IPS-NIHi11 (cell line): ENCODE measurements at regions not wholly inside any gene's neighbourhood (a gene's known extent, or its start where the extent isn't known, plus 50 kb on each side); places are given as distances from the start of the nearest gene placed in this dataset.
"Not testable (repeated sequence)": the region's sequence is repeated elsewhere in the genome, so short reads cannot be mapped to it uniquely, and the experiment has no call there.

ENCODE experiments used
- DNase-seq: peaks from one replicate; pipeline ENCODE4 v3.0.0; 2012; ENCODE audit warnings: mixed read lengths, low spot score

DNA sequence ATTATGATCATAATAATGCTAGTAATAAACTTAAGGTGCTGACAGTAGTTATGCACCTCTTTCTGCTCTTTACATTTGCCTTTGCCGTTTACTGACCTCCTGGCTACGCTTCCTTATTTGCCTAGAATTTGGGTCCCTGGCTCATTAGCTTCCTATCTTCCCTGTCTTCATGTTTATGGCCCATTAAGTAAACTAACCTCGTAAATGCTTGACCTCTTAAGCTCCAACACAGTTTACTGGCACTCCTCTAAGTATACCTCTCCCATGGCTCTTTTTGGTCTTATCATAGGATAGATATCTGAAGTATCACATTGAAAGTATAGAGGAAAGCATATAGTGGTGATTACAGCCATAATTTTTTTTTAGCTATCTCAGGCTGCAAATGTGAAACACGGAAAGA lies 657.3 kb upstream of the SLC39A10 start:
- DNase-seq: no peak

DNA sequence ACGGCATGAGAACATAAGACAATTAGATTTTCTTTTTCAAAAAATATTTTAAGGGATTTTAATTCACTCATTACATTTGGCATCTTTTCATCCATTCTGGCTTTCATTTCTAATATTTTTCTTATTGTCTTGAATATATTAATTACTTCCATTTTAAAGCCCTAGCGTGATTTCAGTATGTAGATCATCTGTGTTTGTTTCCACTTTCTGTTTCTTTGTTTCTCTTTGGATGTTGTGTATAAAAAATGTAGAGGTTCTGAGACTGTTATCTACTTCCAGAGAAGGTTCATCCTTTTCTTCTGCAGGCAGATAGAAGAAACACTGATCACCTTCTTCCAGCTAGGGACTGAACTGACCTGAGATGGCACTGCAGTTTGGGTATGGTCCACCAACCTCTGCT lies 664.4 kb upstream of the SLC39A10 start:
- DNase-seq: no peak

DNA sequence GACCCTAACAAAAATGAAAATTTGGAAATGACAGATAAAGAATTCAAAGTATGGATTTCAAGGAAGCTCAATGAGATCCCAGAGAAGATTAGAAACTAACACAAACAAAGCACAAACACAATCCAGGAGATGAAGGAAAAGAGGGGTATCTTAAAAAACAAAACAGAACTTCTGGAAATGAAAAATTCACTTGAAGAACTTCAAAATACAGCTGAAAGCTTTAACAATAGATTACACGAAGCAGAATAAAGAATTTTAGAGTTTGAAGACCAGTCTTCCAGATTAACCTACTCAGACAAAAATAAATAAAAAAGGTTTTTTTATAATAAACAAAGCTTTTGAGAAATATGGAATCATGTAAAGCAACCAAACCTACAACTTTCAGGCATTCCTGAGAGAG lies 671.8 kb upstream of the SLC39A10 start:
- no peak for DNase-seq

DNA sequence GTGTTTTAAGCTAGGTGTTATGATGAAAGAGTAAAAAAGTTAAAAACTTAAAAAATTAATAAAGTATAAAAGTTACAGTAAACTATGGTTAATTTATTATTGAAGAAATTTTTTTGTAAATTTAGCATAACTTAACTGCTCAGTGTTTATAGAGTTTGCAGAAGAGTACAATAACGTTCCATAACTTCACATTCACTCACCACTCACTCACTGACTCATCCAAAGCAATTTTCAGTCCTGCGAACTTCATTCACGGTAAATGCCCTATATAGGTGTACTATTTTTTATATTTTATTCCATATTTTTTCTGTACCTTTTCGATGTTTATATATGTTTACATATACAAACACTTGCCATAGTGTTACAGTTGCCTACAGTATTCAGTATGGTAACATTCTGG lies 694.8 kb upstream of the SLC39A10 start:
- DNase-seq: no peak

DNA sequence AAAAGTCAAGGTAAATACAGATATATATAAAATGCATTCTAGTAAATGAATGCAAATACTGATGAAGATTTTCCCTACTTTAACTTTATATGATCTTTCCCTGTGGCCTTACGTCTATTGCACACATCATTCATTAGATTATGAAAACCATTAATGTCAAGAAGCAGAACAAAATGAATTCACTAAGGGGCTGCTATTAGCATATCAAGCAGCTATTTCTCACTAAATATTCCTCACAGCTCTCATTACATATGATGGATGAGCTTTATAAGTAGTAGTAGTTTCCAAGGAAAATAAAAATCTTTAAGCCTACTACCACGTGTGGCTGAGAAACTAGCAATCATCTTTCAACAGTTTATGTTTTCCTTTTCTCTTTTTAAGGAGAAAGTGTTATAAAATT lies 702.8 kb upstream of the SLC39A10 start:
- no peak for DNase-seq

DNA sequence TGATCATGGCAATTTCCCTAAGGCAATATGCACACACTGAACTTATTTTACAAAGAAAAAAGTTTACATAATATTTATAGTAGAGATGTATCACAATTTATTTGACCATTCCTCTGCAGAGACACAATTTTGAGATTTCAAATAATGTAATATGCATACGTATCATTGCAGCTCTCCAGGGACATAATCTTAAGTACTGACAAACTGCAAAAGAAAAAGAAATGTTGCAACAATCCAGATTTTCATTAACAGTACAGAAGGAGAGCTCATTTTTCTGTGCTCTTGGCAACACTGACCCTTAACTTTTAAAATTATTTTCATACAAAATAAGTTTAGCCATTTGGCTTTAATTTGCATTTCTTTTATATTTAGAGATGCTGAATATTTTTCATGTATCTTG lies 710.2 kb upstream of the SLC39A10 start:
- no peak for DNase-seq

DNA sequence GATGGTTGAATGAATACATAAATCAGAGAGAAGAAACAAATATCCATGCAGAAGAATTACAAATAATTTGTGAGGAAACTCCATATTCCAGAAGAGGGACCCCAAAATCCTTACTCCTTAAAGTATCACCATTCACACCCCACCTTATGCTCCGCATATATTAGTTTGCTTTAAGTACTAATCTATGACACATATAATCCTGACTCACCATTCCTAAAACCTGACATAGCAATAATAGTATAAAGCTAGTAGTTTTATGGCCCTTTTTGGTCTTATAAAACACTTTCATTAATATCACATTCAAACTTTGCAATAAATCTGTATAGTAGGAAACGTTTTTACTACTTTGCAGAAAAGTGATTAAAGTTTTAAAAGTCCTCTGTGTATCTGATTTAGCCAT lies 719.0 kb upstream of the SLC39A10 start:
- no peak for DNase-seq

DNA sequence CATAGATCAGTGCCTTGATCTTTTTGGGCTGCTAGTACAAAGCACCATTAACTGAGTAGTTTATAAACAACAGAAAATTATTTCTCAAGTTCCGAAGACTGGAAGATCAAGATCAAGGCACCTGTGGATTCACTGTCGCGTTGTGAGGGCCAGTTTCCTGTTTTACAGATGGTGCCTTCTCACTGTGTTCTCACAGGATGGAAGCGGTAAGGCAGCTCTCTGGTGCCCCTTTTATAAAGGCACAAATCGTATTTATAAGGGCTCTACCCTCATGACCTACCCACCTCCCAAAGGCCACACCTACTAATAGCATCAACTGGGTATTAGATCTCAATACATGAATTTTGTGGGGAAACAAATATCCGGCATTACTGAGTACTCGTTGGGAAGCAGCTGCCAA lies 729.5 kb upstream of the SLC39A10 start:
- no peak for DNase-seq

DNA sequence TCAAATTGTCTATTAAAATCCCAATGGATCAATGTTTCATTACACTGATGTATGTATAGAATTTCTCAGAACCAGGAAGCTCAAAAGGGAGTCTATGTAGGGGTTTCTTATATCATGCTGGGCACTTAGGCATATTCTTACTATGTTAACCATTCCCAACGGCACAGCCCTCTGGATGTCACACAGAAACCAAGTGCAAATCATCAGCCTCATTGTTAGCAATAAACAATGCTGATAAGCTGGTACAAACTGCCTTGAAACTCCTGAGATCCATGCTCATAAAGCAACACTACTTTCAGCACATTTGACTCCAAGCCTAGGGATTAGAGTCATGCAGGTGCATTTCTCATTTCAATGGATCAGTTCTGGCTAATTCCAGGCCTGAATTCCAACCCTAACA lies 730.2 kb upstream of the SLC39A10 start:
- DNase-seq: no peak

DNA sequence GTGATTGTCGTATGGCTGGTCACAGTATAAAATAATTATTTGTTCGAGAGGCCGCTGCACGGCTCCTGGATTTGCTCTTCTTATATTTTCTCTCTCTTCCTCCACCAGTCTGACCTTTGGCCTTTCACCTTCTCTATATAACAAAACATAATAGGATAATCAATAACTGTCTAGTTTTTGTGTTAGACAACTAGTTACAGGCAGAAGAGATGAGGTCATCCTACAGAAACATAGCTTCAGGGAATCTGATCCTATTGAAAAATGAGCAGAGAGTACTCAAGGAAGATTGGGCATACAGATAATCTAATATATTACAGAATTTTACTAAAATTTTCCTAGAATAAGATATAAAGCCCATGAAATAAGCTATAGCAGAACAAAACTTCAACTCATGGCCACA lies 731.3 kb upstream of the SLC39A10 start:
- DNase-seq: no peak

DNA sequence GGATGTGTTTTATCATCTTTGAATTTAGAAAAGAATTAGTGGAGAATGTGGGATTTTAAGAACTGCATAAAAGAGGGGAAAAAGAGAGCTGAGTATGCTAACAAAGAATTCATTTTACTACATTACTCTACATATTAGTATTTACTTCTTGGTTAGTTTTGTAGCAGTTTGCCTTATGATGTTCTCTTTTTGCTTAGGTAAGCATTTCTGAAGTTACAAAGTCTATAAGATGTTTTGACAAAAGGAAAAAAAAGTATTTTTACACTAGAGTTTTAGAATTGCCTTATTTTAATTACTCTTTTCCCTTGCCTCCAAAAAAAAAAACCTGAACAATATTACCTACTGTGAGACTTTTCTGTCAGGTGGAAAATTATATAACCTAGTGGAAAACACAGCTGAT lies 739.5 kb upstream of the SLC39A10 start:
- DNase-seq: no peak

DNA sequence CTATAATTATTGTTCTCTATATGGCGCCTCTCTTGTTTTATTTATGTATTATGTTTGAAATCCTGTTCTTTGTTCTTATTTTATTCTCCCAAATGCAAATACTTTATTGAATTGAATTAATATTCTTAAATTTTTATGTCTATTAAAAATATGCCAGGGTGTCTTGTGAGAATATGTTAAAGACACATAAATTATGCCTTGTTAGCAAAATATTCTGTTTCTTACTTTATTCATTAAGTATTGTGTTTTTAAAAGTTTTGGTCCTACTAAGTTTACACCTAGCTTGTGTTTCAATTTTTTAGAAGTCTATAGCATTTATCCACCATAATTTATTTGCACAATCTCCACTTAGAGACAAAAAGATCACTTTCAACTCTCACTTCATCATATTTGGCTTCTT lies 741.5 kb upstream of the SLC39A10 start:
- no peak for DNase-seq

DNA sequence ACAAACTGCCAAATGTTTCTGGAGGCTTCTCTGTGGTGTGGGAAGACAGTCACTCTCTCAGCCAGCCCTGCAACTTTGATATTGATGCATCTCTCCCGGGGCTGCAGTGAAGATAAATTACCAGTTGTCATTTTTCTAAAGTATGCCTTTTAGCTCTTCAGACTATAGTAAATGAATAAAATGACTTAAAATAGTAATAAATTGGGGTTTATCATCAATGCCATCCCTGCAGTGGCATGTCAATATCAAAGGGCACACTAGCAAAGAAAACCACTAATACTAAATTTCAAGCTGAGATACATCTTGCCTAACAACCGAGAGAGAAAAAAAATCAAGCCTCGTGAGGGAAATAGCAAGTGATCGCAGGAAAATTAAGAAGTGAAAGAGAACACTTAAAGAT lies 749.5 kb upstream of the SLC39A10 start:
- DNase-seq: no peak

DNA sequence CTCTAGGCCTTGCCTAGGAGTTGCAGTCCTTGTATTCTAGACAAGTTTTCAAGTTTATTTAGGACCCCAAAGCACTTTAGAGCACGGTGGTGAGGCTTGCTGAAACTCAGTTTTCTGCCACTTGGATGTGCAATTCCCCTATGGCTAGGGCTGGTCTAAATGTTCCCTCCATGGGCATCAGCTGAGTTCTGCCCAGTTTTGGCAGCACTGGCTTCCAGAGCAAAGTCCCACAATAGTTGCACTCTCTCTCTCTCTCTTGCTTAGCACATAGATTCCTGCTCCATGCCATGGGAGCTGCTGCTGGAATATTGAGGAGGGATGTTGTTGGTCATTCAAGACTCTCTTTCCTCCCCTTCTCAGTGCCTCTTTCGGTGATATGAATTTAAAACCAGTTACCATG lies 760.2 kb upstream of the SLC39A10 start:
- no peak for DNase-seq

DNA sequence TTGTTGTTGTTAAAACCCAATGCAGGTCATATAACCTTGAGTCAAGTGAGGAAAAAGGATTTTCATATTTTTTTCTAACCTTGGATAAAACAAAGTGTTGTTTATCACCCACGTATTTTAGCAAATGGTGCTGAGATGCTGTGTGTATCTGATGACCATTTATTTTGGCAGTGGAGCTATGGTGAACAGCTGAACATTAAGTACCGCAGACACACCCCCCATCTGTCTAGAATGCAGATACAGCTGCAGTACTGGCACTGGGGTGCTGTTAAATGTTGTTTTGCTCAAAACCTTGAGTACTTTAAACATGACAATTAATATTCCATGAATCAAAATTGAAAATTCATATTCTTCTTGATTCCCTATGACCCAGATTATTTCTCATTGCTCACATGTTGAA lies 773.3 kb upstream of the SLC39A10 start:
- DNase-seq: no peak

DNA sequence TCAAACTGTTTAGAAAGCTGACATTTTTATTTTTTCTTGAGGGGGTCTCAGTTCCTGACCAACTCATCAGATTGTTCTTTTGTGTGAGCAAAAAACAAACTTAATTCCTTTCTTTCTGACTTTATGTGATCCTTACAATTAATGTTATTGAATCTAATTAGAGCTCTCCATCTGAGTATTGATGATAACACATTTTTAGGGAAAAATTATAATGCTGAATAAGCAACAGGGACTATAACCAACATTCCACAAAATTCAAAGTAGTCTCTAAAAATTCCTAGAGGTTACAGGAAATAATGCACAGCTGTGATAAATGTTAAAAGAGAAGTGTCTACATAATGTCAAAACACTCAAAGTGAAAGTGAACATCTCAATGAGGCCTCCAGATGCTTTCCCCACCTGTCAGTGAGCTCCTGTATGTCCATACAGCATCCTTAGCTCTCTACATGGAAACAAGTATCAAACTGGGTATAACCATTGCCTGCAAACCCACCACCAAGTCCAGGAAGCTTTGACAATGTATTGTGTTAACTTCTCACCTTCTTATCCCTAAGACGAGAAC lies 786.0 kb upstream of the SLC39A10 start:
- DNase-seq: no peak

DNA sequence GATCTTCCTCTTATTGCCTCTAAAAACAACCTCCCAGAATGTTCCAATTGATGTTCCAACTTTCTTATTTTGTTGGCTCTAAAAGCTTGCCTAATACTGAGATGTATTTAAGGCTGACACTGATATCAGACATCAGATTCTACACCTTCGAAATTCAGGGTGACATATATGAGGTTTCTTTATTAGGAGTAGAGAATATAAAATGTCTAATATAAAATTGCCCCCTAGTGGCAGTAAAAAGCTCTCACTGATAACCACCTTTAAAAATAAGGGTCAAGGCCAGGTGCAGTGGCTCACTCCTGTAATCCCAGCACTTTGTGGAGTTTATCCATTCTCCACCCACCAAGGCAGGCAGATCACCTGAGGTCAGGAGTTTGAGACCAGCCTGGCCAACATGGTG lies 789.7 kb upstream of the SLC39A10 start:
- peak; percentile 3 for DNase-seq

DNA sequence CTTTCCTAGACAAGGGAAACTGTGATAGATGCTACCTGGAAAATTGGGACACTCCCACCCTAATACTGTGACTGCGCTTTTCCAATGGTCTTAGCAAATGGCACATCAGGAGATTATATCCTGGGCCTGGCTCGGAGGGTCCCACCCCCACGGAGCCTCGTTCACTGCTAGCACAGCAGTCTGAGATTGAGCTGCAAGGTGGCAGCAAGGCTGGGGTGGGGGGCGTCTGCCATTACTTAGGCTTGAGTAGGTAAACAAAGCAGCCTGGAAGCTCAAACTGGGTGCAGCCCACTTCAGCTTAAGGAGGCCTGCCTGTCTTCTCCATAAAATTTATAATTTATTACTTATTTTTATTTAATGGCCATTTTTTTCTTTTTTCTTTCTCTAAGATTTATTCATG lies 802.1 kb upstream of the SLC39A10 start:
- no peak for DNase-seq

DNA sequence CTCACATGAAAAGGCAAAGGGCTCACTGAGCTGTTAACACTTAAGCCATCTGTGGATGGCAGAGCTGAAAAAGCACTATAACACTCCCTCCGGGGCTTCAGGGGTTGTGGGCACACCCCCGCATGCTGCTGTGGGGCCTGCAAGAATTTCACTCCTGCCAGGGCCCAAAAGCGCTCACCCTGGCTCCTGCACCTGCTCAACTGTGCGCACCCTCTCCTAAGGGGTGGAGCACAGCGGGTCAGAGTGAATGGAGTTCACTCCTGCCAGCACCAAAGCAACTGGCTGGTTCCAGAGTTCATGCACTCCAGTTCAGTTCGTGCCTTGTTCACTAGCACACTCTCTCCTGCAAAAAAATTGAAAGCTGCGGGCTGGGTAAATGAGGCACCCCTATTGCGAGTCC lies 814.2 kb upstream of the SLC39A10 start:
- DNase-seq: no peak

DNA sequence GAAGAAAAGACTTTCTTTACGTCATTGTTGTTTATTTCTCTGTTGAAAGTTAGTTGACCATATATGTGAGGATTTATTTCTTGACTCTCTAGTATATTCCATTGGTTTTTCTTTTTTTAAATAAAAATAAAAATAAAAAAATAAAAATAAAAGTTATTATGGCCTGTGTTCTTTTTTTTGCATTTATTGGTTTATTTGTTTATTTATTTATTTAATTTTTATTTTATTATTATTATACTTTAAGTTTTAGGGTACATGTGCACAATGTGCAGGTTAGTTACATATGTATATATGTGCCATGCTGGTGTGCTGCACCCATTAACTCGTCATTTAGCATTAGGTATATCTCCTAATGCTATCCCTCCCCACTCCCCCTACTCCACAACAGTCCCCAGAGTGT lies 822.7 kb upstream of the SLC39A10 start:
- not testable (repeated sequence) for DNase-seq

DNA sequence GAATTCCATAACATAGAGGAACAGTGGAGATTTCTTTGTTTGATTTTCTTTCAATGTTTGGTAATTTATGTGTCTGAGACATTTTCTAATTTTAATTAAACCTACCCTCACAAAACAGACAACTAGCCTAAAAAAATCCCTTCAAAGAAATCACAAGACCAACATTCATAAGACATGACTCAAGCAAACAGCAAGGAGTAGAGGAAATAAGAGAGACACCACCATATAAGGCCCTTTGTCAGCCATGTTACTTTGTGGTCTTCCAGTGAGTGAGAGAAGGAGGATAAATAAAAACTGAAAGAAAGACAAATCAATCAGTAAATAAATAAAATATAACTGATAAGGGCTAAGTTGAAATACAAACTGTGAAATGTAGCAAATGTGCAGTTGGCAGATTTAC lies 830.8 kb upstream of the SLC39A10 start:
- no peak for DNase-seq

DNA sequence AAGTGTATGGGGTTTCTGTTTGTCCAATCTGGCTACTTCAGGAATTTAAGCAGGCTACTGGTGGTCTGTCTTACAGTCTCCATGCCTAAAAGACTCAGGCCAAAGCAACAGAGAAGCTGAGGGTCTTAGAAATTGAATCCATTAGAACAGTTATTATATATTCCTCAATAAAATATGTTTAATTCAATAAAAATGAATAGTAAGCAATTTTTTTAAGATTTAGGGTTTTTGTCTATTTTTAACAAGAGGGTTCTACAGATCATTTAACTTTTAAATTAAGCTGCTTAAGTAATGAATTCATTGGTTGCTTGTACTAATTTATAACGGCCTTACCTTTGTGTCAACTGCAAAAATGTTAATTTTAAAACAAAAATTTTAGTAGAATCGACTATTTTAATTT lies 832.6 kb upstream of the SLC39A10 start:
- DNase-seq: no peak

DNA sequence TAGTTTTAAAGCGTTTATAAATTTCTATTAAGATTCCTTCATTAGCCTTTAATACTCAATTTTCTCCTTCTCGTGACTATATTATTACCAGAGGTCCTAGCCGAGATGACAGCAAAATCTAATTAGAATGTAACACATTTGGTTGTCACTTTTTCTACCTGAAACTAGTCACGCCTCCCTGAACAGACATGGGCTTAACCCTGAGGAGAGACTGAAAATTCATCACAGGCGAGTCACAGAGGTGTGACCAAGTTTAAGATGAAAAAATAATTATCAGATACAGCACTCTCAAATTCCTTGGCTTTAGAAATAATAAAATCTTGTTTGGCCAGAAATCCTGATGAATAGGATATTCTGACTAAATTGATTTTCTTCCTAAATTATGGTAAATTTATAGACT lies 834.4 kb upstream of the SLC39A10 start:
- no peak for DNase-seq

DNA sequence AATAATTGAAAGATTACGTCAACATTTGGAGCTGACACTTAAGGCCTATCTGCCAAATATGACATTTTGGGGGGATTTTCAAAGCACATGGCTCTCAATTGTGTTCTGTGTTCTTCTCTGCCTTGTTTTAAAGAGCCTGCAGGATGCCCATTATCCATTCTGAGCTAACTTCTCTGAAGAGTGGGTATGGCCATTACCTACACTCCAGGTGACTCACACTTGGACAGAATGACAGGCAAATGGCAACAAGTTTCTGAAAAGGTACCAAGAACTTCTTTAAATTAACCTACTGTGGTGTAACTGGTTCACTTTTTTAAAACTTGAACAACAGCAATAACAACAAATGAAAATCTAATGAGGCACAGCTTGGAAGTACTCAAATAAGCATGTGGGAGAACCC lies 834.9 kb upstream of the SLC39A10 start:
- DNase-seq: no peak

DNA sequence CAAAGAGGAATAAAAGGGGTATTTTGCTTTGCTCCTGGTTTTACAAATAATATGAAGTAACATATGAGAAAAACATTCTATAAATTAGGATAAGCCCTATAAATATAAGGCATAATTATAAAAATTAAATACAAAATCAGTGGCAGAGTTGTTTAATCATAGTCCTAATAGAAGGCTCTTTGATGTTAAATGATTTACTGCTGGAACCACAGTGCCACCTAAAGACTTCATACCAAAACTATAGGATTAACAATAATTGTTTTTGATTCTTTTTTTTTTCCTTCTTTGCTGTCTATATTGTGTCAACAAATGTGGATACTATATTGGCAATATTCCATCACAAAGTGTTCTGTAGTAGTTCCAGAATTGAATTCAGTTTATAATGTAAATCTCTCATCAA lies 837.7 kb upstream of the SLC39A10 start:
- no peak for DNase-seq
